MG63 (cell line): ENCODE measurements at regions not wholly inside any gene's neighbourhood (a gene's known extent, or its start where the extent isn't known, plus 50 kb on each side); places are given as distances from the start of the nearest gene placed in this dataset.

Experiments used
- DNase-seq: peaks from one replicate; pipeline ENCODE4 v3.0.0-alpha.2; 2020
- H3K27me3 ChIP-seq: fragments of 250-450 bp; sonication (Bioruptor Pico); 2 replicates; pipeline ENCODE4 v1.5.1; 2020; ENCODE audit warnings: mild to moderate bottlenecking, moderate library complexity
- H3K36me3 ChIP-seq: fragments of 250-450 bp; sonication (Bioruptor Pico); 2 replicates; pipeline ENCODE4 v1.5.1; 2020; ENCODE audit warnings: mild to moderate bottlenecking, moderate library complexity
- H3K4me3 ChIP-seq: fragments of 250-450 bp; sonication (Bioruptor Pico); 2 replicates; pipeline ENCODE4 v1.5.1; 2020; ENCODE audit warnings: mild to moderate bottlenecking, moderate library complexity
- H3K9me3 ChIP-seq: fragments of 250-450 bp; sonication (Bioruptor Pico); 2 replicates; pipeline ENCODE4 v1.5.1; 2020; ENCODE audit warnings: mild to moderate bottlenecking, moderate library complexity

- Histone ChIP-seq H3K27me3 (no peaks in the 10 kb centered on the region), H3K36me3 (no peaks in the 10 kb centered on the region), H3K4me3 (no peak overlapping the region), H3K9me3 (peaks cover 16% of the 10 kb centered on the region)
- DNase-seq: no peak
Measured at GRCh38 chr13:65907666-65908525, 1322.2 kb downstream of the PCDH9 start.

- Histone ChIP-seq H3K9me3 (no peaks in the 10 kb centered on the region; the same call in 1 of the 2 replicates), H3K36me3 (no peaks in the 10 kb centered on the region)
- no peak for DNase-seq
Measured at GRCh38 chr13:65901723-65902122, 1328.4 kb downstream of the PCDH9 start.

GRCh38 chr13:65894049-65894448 lies 1336.1 kb downstream of the PCDH9 start:
- Histone ChIP-seq H3K9me3 (no peaks in the 10 kb centered on the region), H3K27me3 (no peaks in the 10 kb centered on the region), H3K4me3 (no peak overlapping the region), H3K36me3 (no peaks in the 10 kb centered on the region)
- no peak for DNase-seq

More at GRCh38 chr13:65901723-65902122, 1328.4 kb downstream of the PCDH9 start:
- H3K4me3 ChIP-seq: no peak overlapping the region
- no peaks in the 10 kb centered on the region for H3K27me3 ChIP-seq

GRCh38 chr13:65892859-65893258 lies 1337.3 kb downstream of the PCDH9 start:
- H3K9me3 ChIP-seq: no peaks in the 10 kb centered on the region
- no peaks in the 10 kb centered on the region for H3K27me3 ChIP-seq
- H3K4me3 ChIP-seq: no peak overlapping the region
- no peak for DNase-seq
- H3K36me3 ChIP-seq: no peaks in the 10 kb centered on the region

- H3K4me3 ChIP-seq: no peak overlapping the region
- H3K9me3 ChIP-seq: no peaks in the 10 kb centered on the region
- H3K36me3 ChIP-seq: no peaks in the 10 kb centered on the region
- H3K27me3 ChIP-seq: no peaks in the 10 kb centered on the region
- no peak for DNase-seq
Measured at GRCh38 chr13:65889368-65889767, 1340.8 kb downstream of the PCDH9 start.

- no peaks in the 10 kb centered on the region for H3K27me3 ChIP-seq
- no peak overlapping the region for H3K4me3 ChIP-seq
- no peaks in the 10 kb centered on the region for H3K36me3 ChIP-seq
- H3K9me3 ChIP-seq: 0 out of 2 replicates have a peak, but pooled peaks cover 5% of the 10 kb centered on the region
- no peak for DNase-seq
Measured at GRCh38 chr13:65882810-65883209, 1347.3 kb downstream of the PCDH9 start.

- Histone ChIP-seq H3K27me3 (no peaks in the 10 kb centered on the region), H3K4me3 (no peak overlapping the region), H3K36me3 (no peaks in the 10 kb centered on the region), H3K9me3 (peaks cover 5% of the 10 kb centered on the region; the same call in 1 of the 2 replicates)
- DNase-seq: no peak
Measured at GRCh38 chr13:65881561-65882155, 1348.5 kb downstream of the PCDH9 start.

GRCh38 chr13:65875031-65875430 lies 1355.1 kb downstream of the PCDH9 start:
- H3K36me3 ChIP-seq: no peaks in the 10 kb centered on the region
- no peaks in the 10 kb centered on the region; the same call in 1 of the 2 replicates for H3K9me3 ChIP-seq
- no peak overlapping the region for H3K4me3 ChIP-seq
- no peak for DNase-seq
- no peaks in the 10 kb centered on the region for H3K27me3 ChIP-seq

GRCh38 chr13:65872448-65872847 lies 1357.7 kb downstream of the PCDH9 start:
- Histone ChIP-seq H3K4me3 (no peak overlapping the region), H3K9me3 (no peaks in the 10 kb centered on the region; the same call in 1 of the 2 replicates), H3K27me3 (no peaks in the 10 kb centered on the region), H3K36me3 (no peaks in the 10 kb centered on the region)
- no peak for DNase-seq

GRCh38 chr13:65868884-65869283 lies 1361.3 kb downstream of the PCDH9 start:
- no peak for DNase-seq
- no peak overlapping the region for H3K4me3 ChIP-seq
- H3K36me3 ChIP-seq: no peaks in the 10 kb centered on the region
- H3K27me3 ChIP-seq: no peaks in the 10 kb centered on the region
- no peaks in the 10 kb centered on the region for H3K9me3 ChIP-seq

- no peak overlapping the region for H3K4me3 ChIP-seq
- H3K27me3 ChIP-seq: no peaks in the 10 kb centered on the region
- no peaks in the 10 kb centered on the region for H3K36me3 ChIP-seq
- no peaks in the 10 kb centered on the region for H3K9me3 ChIP-seq
- no peak for DNase-seq
Measured at GRCh38 chr13:65868099-65868498, 1362.0 kb downstream of the PCDH9 start.

- Histone ChIP-seq H3K36me3 (no peaks in the 10 kb centered on the region), H3K27me3 (no peaks in the 10 kb centered on the region), H3K9me3 (no peaks in the 10 kb centered on the region), H3K4me3 (no peak overlapping the region)
- DNase-seq: no peak
Measured at GRCh38 chr13:65866138-65866537, 1364.0 kb downstream of the PCDH9 start.

GRCh38 chr13:65865206-65865605 lies 1364.9 kb downstream of the PCDH9 start:
- Histone ChIP-seq H3K4me3 (no peak overlapping the region), H3K36me3 (no peaks in the 10 kb centered on the region), H3K9me3 (no peaks in the 10 kb centered on the region), H3K27me3 (no peaks in the 10 kb centered on the region)
- no peak for DNase-seq

- no peaks in the 10 kb centered on the region for H3K36me3 ChIP-seq
- no peaks in the 10 kb centered on the region for H3K9me3 ChIP-seq
- H3K27me3 ChIP-seq: no peaks in the 10 kb centered on the region
- no peak for DNase-seq
- no peak overlapping the region for H3K4me3 ChIP-seq
Measured at GRCh38 chr13:65864039-65864438, 1366.1 kb downstream of the PCDH9 start.

GRCh38 chr13:65860306-65860705 lies 1369.8 kb downstream of the PCDH9 start:
- no peaks in the 10 kb centered on the region for H3K27me3 ChIP-seq
- no peak for DNase-seq
- H3K4me3 ChIP-seq: no peak overlapping the region
- no peaks in the 10 kb centered on the region for H3K36me3 ChIP-seq
- H3K9me3 ChIP-seq: no peaks in the 10 kb centered on the region

- H3K27me3 ChIP-seq: no peaks in the 10 kb centered on the region
- H3K9me3 ChIP-seq: no peaks in the 10 kb centered on the region
- no peak overlapping the region for H3K4me3 ChIP-seq
- no peak for DNase-seq
- H3K36me3 ChIP-seq: no peaks in the 10 kb centered on the region
Measured at GRCh38 chr13:65857942-65858565, 1372.1 kb downstream of the PCDH9 start.

- DNase-seq: no peak
- no peaks in the 10 kb centered on the region for H3K9me3 ChIP-seq
Measured at GRCh38 chr13:65856431-65856830, 1373.7 kb downstream of the PCDH9 start.

More at GRCh38 chr13:65856431-65856830, 1373.7 kb downstream of the PCDH9 start:
- no peaks in the 10 kb centered on the region for H3K27me3 ChIP-seq
- no peak overlapping the region for H3K4me3 ChIP-seq
- no peaks in the 10 kb centered on the region for H3K36me3 ChIP-seq
